ENCODE measurements at regions not wholly inside any gene's neighbourhood (a gene's known extent, or its start where the extent isn't known, plus 50 kb on each side); places are given as distances from the start of the nearest gene placed in this dataset.
A peak's percentile ranks its signal among the peaks of the same experiment; 100 is the strongest.

DNA sequence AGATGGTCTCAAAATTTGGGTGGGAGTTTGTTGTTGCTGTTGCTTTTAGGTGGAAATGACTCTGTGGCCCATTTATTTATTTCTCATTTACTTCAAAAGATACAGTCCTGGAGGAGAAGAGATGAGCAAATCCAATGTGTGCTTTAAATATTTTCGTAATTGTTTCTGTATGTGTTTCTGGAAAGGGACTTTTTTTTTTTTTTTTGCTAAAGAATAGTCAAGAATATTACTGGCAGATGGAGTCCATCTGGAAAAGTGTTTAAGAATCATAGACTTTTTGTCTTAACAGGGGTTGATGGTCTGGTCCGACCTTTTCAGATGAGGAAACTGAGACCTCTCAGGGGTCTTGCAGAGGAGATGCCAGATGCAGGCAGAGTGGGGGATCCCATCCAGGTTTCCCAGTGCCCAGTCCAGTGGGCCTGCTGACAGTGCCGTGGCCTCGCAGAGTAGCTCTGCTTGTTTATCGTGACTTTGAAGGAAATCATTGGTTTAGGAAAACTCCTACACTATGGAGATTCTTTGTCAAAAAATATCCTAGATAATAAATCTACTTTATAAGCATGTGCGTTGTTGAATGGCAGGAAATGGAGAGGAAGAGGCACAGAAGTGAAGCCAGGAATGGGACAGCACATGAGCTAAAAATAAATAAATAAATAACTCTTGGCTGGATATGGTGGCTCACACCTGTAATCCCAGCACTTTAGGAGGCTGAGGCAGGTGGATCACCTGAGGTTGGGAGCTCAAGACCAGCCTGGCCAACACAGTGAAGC is 164.3 kb upstream of the SVIL start:
- Histone ChIP-seq H4K20me1 (ENCODE audit: control insufficient read depth, extremely low read depth, insufficient read depth, low read length) (no peaks in the 10 kb centered on the region), H3K27me3 (ENCODE audit: control insufficient read depth, insufficient read depth, low read length) (no peaks in the 10 kb centered on the region), H3K27ac (ENCODE audit: insufficient read depth, low read length) (no peak overlapping the region), H3K4me2 (ENCODE audit: extremely low read depth, insufficient read depth, low read length) (no peak overlapping the region), H3K9me3 (ENCODE audit: control insufficient read depth, insufficient read depth, low read depth, low read length) (no peaks in the 10 kb centered on the region), H3K36me3 (ENCODE audit: control insufficient read depth, insufficient read depth, low read length) (no peaks in the 10 kb centered on the region), H3K4me3 (replicated peaks in 1 of 4; ENCODE audit: control extremely low read depth in 1 of 4, insufficient read depth in 1 of 4, low read depth in 3 of 4, low read length in 4 of 4) (no peak overlapping the region), H3K79me2 (ENCODE audit: control insufficient read depth, insufficient read depth, low read length) (no peaks in the 10 kb centered on the region), H3K4me1 (ENCODE audit: control insufficient read depth, extremely low read depth, insufficient read depth, low read length) (peaks cover 16% of the 10 kb centered on the region), H3K9ac (ENCODE audit: insufficient read depth, low read length) (no peak overlapping the region), H2AFZ (ENCODE audit: low read length) (no peak overlapping the region)
- DNase-seq (ENCODE audit: low read depth in 2 of 2): no peak
- TF ChIP-seq CTCF (conservative IDR thresholded peaks at IDR 0.05 in 1 of 2, IDR thresholded peaks at IDR 0.05 in 1 of 2; ENCODE audit: low read depth in 1 of 2, low read length in 2 of 2): no peak
- no peak for TF ChIP-seq EZH2 (IDR thresholded peaks at IDR 0.05; ENCODE audit: low read length, missing control alignments)

DNA sequence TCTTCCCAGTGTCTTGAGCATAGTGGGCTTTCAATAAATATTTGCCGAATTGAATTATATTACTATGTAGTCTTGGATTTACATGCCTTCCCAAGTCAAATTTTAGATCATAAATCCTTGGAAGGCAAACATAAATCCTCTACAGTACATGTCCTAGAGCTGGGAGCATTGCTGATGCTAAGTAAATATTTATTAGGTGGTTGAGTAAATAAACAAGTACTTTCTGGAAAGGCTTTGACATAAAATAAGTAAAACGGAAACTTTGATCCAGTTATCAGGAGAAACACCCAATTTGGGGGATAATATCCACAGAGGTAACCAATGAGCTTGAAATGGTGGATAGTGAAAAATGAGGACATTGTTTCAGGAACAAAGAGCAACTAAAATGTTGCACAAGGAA is 162.8 kb upstream of the SVIL start:
- H2AFZ ChIP-seq (ENCODE audit: low read length): no peak overlapping the region
- H3K4me2 ChIP-seq (ENCODE audit: extremely low read depth, insufficient read depth, low read length): no peak overlapping the region
- H3K4me1 ChIP-seq (ENCODE audit: control insufficient read depth, extremely low read depth, insufficient read depth, low read length): peaks cover 5% of the 10 kb centered on the region
- no peaks in the 10 kb centered on the region for H3K9me3 ChIP-seq (ENCODE audit: control insufficient read depth, insufficient read depth, low read depth, low read length)
- H3K9ac ChIP-seq (ENCODE audit: insufficient read depth, low read length): no peak overlapping the region
- no peak for DNase-seq (ENCODE audit: low read depth in 2 of 2)
- no peak overlapping the region for H3K27ac ChIP-seq (ENCODE audit: insufficient read depth, low read length)
- H4K20me1 ChIP-seq (ENCODE audit: control insufficient read depth, extremely low read depth, insufficient read depth, low read length): no peaks in the 10 kb centered on the region
- no peaks in the 10 kb centered on the region for H3K36me3 ChIP-seq (ENCODE audit: control insufficient read depth, insufficient read depth, low read length)
- H3K4me3 ChIP-seq (replicated peaks in 1 of 4; ENCODE audit: control extremely low read depth in 1 of 4, insufficient read depth in 1 of 4, low read depth in 3 of 4, low read length in 4 of 4): no peak overlapping the region
- TF ChIP-seq EZH2 (IDR thresholded peaks at IDR 0.05; ENCODE audit: low read length, missing control alignments) (no peak), CTCF (conservative IDR thresholded peaks at IDR 0.05 in 1 of 2, IDR thresholded peaks at IDR 0.05 in 1 of 2; ENCODE audit: low read depth in 1 of 2, low read length in 2 of 2) (no peak)
- H3K79me2 ChIP-seq (ENCODE audit: control insufficient read depth, insufficient read depth, low read length): no peaks in the 10 kb centered on the region
- H3K27me3 ChIP-seq (ENCODE audit: control insufficient read depth, insufficient read depth, low read length): no peaks in the 10 kb centered on the region

DNA sequence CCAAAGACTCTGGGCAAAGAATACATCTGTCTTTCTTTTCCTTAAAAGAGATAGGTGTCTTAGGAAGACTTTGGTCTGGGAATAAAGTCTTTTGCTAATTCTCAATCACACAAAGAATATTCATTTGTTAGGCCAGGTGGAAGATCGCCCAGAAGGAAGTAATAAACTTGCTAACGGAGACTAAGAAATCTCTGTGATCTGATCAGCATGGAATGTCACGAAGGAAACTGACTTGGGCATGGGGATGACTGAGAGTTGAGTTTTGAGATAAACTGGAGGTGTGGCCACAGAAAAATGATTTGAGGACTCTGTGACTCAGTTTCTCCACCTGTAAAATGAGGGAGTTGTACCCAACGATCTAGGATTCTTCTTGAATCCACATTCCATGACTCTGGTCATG is 161.1 kb upstream of the SVIL start:
- Histone ChIP-seq H3K9me3 (ENCODE audit: control insufficient read depth, insufficient read depth, low read depth, low read length) (no peaks in the 10 kb centered on the region), H3K4me2 (ENCODE audit: extremely low read depth, insufficient read depth, low read length) (no peak overlapping the region), H3K27ac (ENCODE audit: insufficient read depth, low read length) (no peak overlapping the region), H3K4me1 (ENCODE audit: control insufficient read depth, extremely low read depth, insufficient read depth, low read length) (peaks cover 5% of the 10 kb centered on the region), H3K36me3 (ENCODE audit: control insufficient read depth, insufficient read depth, low read length) (no peaks in the 10 kb centered on the region), H3K9ac (ENCODE audit: insufficient read depth, low read length) (no peak overlapping the region), H3K79me2 (ENCODE audit: control insufficient read depth, insufficient read depth, low read length) (no peaks in the 10 kb centered on the region), H3K27me3 (ENCODE audit: control insufficient read depth, insufficient read depth, low read length) (no peaks in the 10 kb centered on the region), H3K4me3 (replicated peaks in 1 of 4; ENCODE audit: control extremely low read depth in 1 of 4, insufficient read depth in 1 of 4, low read depth in 3 of 4, low read length in 4 of 4) (no peak overlapping the region), H2AFZ (ENCODE audit: low read length) (no peak overlapping the region), H4K20me1 (ENCODE audit: control insufficient read depth, extremely low read depth, insufficient read depth, low read length) (no peaks in the 10 kb centered on the region)
- DNase-seq (ENCODE audit: low read depth in 2 of 2): peak in 1 of 2 donors; percentile 82
- TF ChIP-seq EZH2 (IDR thresholded peaks at IDR 0.05; ENCODE audit: low read length, missing control alignments): no peak
- TF ChIP-seq CTCF (conservative IDR thresholded peaks at IDR 0.05 in 1 of 2, IDR thresholded peaks at IDR 0.05 in 1 of 2; ENCODE audit: low read depth in 1 of 2, low read length in 2 of 2): no peak

Measured in fibroblast of lung (primary cell).